ENCODE measurements at regions not wholly inside any gene's neighbourhood (a gene's known extent, or its start where the extent isn't known, plus 50 kb on each side); places are given as distances from the start of the nearest gene placed in this dataset.

DNA sequence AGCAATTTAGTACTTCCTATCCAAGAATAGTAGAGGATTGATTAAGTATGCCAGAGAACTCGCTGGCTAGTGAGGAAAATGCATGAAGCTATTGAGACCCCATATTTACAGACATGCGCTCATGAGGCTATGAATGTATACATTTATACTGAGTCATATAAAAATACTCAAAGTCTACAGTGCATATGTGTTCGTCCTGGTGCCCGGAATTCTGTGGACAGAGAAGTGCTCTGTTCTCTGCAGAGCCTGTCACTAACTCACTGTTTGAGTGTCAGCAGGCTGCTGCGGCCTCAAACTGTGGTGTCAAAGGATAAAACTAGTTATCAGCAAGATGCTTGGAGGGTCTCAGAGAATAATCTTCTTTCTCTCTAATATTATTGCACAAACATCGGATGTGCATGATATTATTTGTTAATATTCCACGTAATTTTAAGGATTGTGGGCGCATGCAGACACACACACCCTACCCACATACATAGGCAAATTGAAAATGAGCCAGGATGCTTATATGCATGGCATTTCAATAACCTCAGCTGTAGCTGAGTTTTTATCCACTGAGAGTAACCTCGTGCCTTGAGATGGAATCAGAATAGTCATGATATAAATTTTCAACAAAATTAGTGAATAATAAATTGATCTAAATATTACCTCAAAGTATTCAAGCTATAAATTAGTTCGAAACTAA, 50.0 kb upstream of the TSC22D2 start:
- no peaks in the 10 kb centered on the region for H3K27me3 ChIP-seq (ENCODE audit: control insufficient read depth, insufficient read depth, low read length)
- peaks cover 4% of the 10 kb centered on the region for H3K4me1 ChIP-seq (ENCODE audit: control insufficient read depth, low read depth, low read length)
- H3K36me3 ChIP-seq (ENCODE audit: control insufficient read depth, low read depth, low read length): no peaks in the 10 kb centered on the region
- H3K27ac ChIP-seq (ENCODE audit: low read length): no peak overlapping the region
- H3K9me3 ChIP-seq (ENCODE audit: control insufficient read depth, low read depth, low read length): no peaks in the 10 kb centered on the region
- H3K4me3 ChIP-seq (ENCODE audit: low read length): no peak overlapping the region
- no peak overlapping the region for H3K9ac ChIP-seq (ENCODE audit: low read length)

DNA sequence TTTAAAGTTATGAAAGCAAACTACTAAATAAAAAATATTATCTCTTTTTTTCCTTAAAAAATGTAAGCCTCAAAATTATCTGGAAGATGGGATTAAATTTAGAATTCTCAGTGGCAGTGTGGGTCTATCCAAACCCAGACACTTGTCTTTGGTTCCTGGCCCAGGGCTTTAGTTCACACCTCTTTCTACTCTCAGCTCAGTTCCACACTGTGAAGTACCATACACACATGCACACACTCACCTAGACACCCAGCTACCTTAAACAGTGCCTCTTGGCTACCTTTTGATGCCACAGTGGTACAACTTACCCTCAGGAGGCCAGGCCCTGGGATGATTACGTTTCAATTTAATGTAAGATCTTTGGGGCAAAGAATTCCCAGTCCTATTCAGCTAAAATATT, 51.0 kb upstream of the TSC22D2 start:
- peaks cover 4% of the 10 kb centered on the region for H3K4me1 ChIP-seq (ENCODE audit: control insufficient read depth, low read depth, low read length)

DNA sequence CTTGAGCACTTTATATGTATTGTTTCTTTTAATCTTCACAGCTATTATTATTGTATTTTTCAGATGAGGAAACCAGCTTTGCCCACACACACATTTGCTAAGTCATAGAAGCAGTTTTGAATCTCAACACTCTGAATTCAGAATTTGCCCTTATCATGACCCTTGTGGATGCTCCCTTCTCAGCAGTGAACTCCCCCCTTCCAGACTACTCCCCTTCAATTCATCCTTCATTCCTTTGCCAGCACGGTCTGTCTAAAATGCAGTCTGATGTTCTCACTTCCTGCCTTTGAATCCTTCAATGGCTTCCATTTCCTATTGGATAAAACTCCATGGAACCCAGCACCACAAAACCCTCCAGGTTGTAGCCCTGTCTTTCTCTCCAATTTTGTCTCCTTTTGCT, 52.5 kb upstream of the TSC22D2 start:
- H3K36me3 ChIP-seq (ENCODE audit: control insufficient read depth, low read depth, low read length): no peaks in the 10 kb centered on the region
- no peak overlapping the region for H3K9ac ChIP-seq (ENCODE audit: low read length)
- H3K9me3 ChIP-seq (ENCODE audit: control insufficient read depth, low read depth, low read length): no peaks in the 10 kb centered on the region
- H3K4me3 ChIP-seq (ENCODE audit: low read length): no peak overlapping the region
- H3K4me1 ChIP-seq (ENCODE audit: control insufficient read depth, low read depth, low read length): peaks cover 4% of the 10 kb centered on the region
- no peaks in the 10 kb centered on the region for H3K27me3 ChIP-seq (ENCODE audit: control insufficient read depth, insufficient read depth, low read length)
- H3K27ac ChIP-seq (ENCODE audit: low read length): no peak overlapping the region

More for the DNA sequence above, 51.0 kb upstream of the TSC22D2 start:
- no peaks in the 10 kb centered on the region for H3K9me3 ChIP-seq (ENCODE audit: control insufficient read depth, low read depth, low read length)
- H3K27me3 ChIP-seq (ENCODE audit: control insufficient read depth, insufficient read depth, low read length): no peaks in the 10 kb centered on the region
- no peaks in the 10 kb centered on the region for H3K36me3 ChIP-seq (ENCODE audit: control insufficient read depth, low read depth, low read length)
- H3K27ac ChIP-seq (ENCODE audit: low read length): no peak overlapping the region
- no peak overlapping the region for H3K4me3 ChIP-seq (ENCODE audit: low read length)
- H3K9ac ChIP-seq (ENCODE audit: low read length): no peak overlapping the region

DNA sequence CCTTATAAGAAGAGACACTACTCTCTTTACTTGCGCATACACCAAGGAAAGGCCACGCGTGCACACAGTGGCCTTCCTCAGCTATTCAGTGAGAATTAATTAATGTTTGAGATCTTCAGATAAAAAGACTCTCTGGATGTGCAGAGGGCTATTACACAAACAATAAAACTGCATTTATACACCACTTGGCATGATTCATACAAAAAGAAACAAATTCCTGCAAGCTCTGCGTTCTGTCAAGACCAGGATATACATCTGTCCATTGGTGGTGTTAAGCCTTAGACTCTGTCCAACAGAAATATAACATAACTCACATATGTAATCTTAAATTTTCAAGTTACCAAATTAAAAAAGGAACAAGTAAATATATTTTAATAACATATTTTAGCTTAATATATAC, 55.2 kb upstream of the TSC22D2 start:
- Histone ChIP-seq H3K9me3 (ENCODE audit: control insufficient read depth, low read depth, low read length) (no peaks in the 10 kb centered on the region), H3K27ac (ENCODE audit: low read length) (no peak overlapping the region), H3K36me3 (ENCODE audit: control insufficient read depth, low read depth, low read length) (no peaks in the 10 kb centered on the region), H3K4me3 (ENCODE audit: low read length) (no peak overlapping the region), H3K27me3 (ENCODE audit: control insufficient read depth, insufficient read depth, low read length) (no peaks in the 10 kb centered on the region), H3K9ac (ENCODE audit: low read length) (no peak overlapping the region), H3K4me1 (ENCODE audit: control insufficient read depth, low read depth, low read length) (peaks cover 8% of the 10 kb centered on the region)

DNA sequence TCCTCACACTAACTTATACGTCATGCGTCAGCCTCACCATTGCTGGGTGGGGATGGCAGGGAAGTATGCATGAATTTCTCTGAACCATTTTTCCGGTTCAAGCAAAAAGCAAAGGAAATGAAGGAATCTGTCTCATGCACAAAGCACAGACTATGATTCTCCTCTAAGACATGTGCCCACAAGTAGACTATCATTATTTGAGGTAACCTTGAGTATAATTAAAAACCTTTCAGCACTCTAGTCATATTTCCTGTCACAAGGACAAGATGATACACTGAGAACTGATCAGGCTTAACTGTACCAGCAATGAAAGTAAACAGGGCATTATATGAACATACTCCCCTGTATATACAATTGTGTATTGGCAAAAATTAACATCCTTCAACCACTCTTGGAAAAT, 56.7 kb upstream of the TSC22D2 start:
- Histone ChIP-seq H3K4me1 (ENCODE audit: control insufficient read depth, low read depth, low read length) (peaks cover 20% of the 10 kb centered on the region), H3K4me3 (ENCODE audit: low read length) (no peak overlapping the region)

DNA sequence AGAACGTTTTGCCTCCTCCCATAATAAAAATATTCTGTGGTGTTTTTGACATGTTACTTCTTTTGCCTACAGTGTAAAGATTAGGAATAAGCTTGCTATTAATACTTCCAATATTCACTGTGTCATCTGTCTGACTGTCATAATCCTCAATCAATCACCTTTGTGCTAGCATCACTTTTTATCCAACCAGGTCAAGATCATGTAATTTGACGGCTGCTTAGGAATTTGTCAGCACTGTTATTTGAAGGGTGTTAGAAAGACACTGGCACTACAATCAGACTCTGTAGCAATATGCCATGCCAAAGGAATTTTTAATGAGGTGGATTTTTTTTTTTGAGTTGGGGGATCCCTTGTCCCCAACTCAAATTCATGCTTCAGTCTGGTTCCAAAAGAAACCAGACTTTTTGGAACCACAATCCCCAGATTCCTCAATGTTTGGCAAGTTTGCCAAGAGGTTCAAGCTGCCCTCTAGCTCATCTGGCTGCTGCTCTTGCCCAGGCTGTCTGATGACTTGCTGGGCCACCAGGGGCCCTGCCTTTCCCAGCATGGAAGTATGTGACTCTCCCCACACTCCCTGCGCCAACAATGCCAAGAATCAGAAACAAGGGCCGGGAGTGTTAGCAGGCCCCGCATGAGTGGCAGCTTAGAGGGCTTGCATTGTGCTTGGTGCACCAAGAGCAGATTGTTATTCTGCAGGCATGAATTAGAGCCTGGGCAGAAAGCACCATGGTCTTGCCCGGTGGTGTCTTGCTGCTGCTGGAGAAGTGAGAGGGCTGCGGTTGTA, 58.6 kb upstream of the TSC22D2 start:
- Histone ChIP-seq H3K4me1 (ENCODE audit: control insufficient read depth, low read depth, low read length) (peaks cover 30% of the 10 kb centered on the region), H3K27me3 (ENCODE audit: control insufficient read depth, insufficient read depth, low read length) (no peaks in the 10 kb centered on the region), H3K9ac (ENCODE audit: low read length) (no peak overlapping the region), H3K9me3 (ENCODE audit: control insufficient read depth, low read depth, low read length) (no peaks in the 10 kb centered on the region), H3K4me3 (ENCODE audit: low read length) (no peak overlapping the region), H3K36me3 (ENCODE audit: control insufficient read depth, low read depth, low read length) (no peaks in the 10 kb centered on the region), H3K27ac (ENCODE audit: low read length) (no peak overlapping the region)

More for the DNA sequence above, 56.7 kb upstream of the TSC22D2 start:
- no peaks in the 10 kb centered on the region for H3K27me3 ChIP-seq (ENCODE audit: control insufficient read depth, insufficient read depth, low read length)
- no peaks in the 10 kb centered on the region for H3K36me3 ChIP-seq (ENCODE audit: control insufficient read depth, low read depth, low read length)
- no peaks in the 10 kb centered on the region for H3K9me3 ChIP-seq (ENCODE audit: control insufficient read depth, low read depth, low read length)
- H3K9ac ChIP-seq (ENCODE audit: low read length): no peak overlapping the region
- no peak overlapping the region for H3K27ac ChIP-seq (ENCODE audit: low read length)

DNA sequence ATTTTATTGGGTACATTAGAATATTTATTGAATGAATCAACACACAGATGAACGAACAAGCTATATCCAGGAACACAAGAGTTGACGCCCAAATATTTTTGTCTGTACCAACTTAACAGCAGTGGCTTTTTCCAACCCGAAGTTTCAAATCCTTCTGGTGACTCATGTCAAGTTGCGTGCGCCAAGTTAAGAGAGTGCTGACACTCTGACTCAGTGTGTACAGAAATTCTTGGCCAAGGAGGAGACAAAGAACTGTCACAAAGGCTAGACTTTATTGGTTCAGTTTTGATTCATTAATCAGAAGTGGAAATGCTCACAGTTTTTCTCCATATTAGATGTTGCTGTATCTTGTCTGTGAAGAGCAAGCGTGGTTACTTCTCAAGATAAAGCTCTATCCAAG, 59.6 kb upstream of the TSC22D2 start:
- Histone ChIP-seq H3K9me3 (ENCODE audit: control insufficient read depth, low read depth, low read length) (no peaks in the 10 kb centered on the region), H3K27ac (ENCODE audit: low read length) (no peak overlapping the region), H3K4me3 (ENCODE audit: low read length) (no peak overlapping the region), H3K36me3 (ENCODE audit: control insufficient read depth, low read depth, low read length) (no peaks in the 10 kb centered on the region), H3K27me3 (ENCODE audit: control insufficient read depth, insufficient read depth, low read length) (no peaks in the 10 kb centered on the region), H3K9ac (ENCODE audit: low read length) (no peak overlapping the region), H3K4me1 (ENCODE audit: control insufficient read depth, low read depth, low read length) (peaks cover 37% of the 10 kb centered on the region)

DNA sequence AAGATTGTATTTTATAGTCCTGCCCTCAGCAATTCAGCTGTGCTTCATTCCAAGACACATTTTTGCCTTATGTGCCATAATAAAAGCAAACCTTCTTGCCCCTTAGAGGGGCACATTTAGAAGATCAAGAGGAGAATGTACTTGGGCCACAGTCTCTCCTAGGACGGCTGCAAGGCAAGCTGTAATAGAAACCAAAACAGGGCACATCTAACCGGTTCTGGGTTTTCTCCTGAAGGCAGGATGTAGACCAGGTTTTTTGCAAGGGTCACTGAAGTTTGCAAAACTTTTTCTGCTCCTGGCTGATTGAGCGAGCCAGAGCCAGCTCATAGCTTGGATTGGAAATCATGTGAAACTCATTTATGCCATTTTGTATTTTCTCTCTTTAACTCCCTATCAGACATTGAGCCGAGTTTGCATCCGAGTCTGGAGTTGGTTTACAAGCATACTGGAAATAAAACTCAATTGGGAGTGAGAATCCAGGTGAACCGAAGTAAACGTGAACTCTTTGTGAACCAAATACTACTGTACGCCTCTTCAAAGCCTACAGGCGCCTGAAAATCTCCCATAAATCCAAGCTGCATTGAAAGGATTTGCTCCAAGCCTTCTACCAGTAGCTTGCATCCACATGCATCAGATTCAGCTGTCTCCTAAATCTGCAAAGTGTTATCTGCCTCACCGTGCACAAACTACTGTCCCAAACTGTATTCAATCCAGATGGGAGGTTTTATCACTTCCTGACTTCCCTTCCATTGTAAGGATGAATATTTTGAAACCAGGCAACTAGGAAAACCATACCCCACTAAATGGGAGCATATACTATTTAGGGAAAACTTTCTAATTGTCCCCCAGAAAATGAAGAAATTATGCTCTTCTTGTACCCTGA, 60.9 kb upstream of the TSC22D2 start:
- Histone ChIP-seq H3K27me3 (ENCODE audit: control insufficient read depth, insufficient read depth, low read length) (no peaks in the 10 kb centered on the region), H3K27ac (ENCODE audit: low read length) (no peak overlapping the region), H3K4me1 (ENCODE audit: control insufficient read depth, low read depth, low read length) (peaks cover 37% of the 10 kb centered on the region), H3K9me3 (ENCODE audit: control insufficient read depth, low read depth, low read length) (no peaks in the 10 kb centered on the region), H3K36me3 (ENCODE audit: control insufficient read depth, low read depth, low read length) (no peaks in the 10 kb centered on the region), H3K4me3 (ENCODE audit: low read length) (no peak overlapping the region), H3K9ac (ENCODE audit: low read length) (no peak overlapping the region)

DNA sequence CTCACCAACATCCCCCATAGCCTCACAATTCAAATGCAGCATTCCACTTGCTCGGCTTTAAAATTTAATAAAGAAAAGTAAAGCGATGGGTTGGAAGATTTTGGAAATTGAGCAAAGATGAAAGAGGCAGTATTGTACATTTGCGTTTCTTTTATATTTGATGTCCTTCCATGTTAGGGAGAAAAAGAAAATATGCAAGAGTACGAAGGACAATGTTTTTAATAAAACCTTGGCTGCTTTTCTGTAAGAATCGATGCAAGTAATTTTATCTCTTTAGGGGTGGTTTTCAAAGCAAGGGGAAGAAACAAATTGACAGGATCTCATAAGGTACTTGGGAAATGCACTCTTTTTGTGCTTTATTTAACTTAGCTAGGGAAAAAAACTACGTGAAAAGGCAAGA, 61.8 kb upstream of the TSC22D2 start:
- H3K4me3 ChIP-seq (ENCODE audit: low read length): no peak overlapping the region
- H3K4me1 ChIP-seq (ENCODE audit: control insufficient read depth, low read depth, low read length): peaks cover 37% of the 10 kb centered on the region
- H3K9me3 ChIP-seq (ENCODE audit: control insufficient read depth, low read depth, low read length): no peaks in the 10 kb centered on the region
- H3K36me3 ChIP-seq (ENCODE audit: control insufficient read depth, low read depth, low read length): no peaks in the 10 kb centered on the region
- H3K27ac ChIP-seq (ENCODE audit: low read length): no peak overlapping the region
- no peak overlapping the region for H3K9ac ChIP-seq (ENCODE audit: low read length)
- no peaks in the 10 kb centered on the region for H3K27me3 ChIP-seq (ENCODE audit: control insufficient read depth, insufficient read depth, low read length)

DNA sequence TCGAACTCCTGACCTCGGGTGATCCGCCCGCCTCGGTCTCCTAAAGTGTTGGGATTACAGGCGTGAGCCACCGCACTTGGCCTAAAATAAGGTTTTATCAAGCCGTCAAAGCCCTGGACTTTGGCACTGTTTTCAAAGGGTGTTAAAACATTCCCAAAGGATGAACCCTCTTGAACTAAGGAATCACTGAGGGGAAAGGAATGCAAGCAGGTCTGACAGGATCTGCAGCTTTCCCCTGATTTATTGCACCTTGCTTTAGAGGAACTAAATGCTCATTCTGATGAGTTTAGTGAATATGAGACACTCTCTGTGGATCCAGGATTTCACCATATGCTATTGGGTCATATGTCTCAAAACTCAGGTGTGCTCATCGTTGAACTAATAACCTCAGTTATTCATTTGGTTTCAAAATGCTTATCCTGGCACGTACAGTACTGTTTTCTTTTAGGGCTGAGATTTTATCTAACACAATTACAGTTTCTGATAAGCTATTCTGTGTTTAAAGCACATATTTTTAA, 63.0 kb upstream of the TSC22D2 start:
- no peaks in the 10 kb centered on the region for H3K36me3 ChIP-seq (ENCODE audit: control insufficient read depth, low read depth, low read length)
- no peak overlapping the region for H3K27ac ChIP-seq (ENCODE audit: low read length)
- no peak overlapping the region for H3K9ac ChIP-seq (ENCODE audit: low read length)
- no peaks in the 10 kb centered on the region for H3K9me3 ChIP-seq (ENCODE audit: control insufficient read depth, low read depth, low read length)
- H3K4me3 ChIP-seq (ENCODE audit: low read length): no peak overlapping the region
- H3K4me1 ChIP-seq (ENCODE audit: control insufficient read depth, low read depth, low read length): peaks cover 36% of the 10 kb centered on the region
- no peaks in the 10 kb centered on the region for H3K27me3 ChIP-seq (ENCODE audit: control insufficient read depth, insufficient read depth, low read length)

DNA sequence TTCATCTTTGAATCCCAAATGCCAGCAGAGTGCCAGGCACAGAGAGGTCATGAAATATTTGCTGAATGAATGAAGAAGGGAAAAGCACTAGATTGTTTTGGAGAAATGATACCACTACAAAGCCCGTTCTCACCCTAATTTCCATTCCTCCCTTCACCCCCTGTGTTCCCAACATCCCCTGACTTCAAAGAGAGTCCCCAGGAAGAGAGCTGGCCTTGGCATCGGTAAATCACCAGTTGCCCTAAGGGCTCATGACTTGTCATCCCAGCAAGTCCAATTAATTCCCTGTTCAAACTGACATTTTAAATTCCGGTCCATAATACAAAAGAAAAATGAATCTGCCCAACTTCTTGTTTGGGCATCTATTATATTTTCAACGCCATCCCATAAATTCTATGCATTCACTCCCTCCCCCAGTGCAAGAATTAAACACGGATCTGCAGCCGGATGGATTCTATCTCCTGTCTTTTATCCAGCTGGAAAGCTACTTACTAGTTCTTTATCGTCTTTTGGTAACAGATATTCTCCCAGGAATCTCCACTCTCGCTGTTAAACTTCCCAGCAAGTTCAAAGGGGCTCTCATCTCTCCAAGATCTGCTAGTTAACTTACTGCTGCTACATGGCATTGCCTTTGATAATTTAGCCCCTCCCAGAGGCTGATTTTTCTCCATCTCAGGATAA, 63.9 kb upstream of the TSC22D2 start:
- Histone ChIP-seq H3K9ac (ENCODE audit: low read length) (no peak overlapping the region), H3K27me3 (ENCODE audit: control insufficient read depth, insufficient read depth, low read length) (no peaks in the 10 kb centered on the region), H3K4me3 (ENCODE audit: low read length) (no peak overlapping the region), H3K27ac (ENCODE audit: low read length) (no peak overlapping the region), H3K9me3 (ENCODE audit: control insufficient read depth, low read depth, low read length) (no peaks in the 10 kb centered on the region), H3K4me1 (ENCODE audit: control insufficient read depth, low read depth, low read length) (peaks cover 33% of the 10 kb centered on the region), H3K36me3 (ENCODE audit: control insufficient read depth, low read depth, low read length) (no peaks in the 10 kb centered on the region)
